ENCODE measurements at regions not wholly inside any gene's neighbourhood (a gene's known extent, or its start where the extent isn't known, plus 50 kb on each side); places are given as distances from the start of the nearest gene placed in this dataset.

DNA sequence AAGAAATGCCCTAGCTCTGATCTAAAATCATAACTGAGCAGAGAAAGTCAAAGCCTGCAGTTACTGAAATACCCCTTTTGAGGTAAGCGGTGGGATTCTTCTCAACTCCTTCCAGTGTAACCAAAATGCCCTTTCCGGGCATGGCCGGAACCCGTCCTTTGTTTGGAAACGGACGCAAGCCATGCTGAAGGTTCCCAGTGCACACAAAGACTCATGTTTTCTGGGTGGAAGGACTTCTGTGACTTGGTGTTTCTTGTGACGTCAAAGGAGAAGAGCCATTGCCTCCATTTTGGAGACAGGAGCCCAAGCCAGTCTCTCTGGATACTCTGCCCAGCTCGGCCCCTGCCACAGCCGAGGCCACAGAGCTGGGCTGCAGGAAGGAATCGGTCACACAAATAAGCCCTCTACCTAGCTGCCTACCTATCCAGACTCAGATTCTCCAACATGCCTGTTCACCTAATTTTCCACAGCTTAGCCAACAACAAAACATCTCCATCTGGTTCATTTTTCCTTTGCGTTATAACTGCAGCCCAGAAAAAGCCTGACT is 182.8 kb downstream of the TBXT start:
- Histone ChIP-seq H3K79me2 (ENCODE audit: low read length) (no peaks in the 10 kb centered on the region), H3K36me3 (ENCODE audit: insufficient read depth, low read length) (no peaks in the 10 kb centered on the region), H3K4me1 (ENCODE audit: low read length) (no peaks in the 10 kb centered on the region), H3K9me2 (replicated peaks; ENCODE audit: insufficient read depth, low read length) (no peaks in the 10 kb centered on the region), H3K9me3 (ENCODE audit: low read length) (no peaks in the 10 kb centered on the region), H3K4me3 (ENCODE audit: low read length) (no peak overlapping the region), H4K20me1 (ENCODE audit: insufficient read depth, low read depth, low read length) (no peaks in the 10 kb centered on the region), H3K4me2 (ENCODE audit: low read depth, low read length, poor library complexity, severe bottlenecking) (no peak overlapping the region), H2AFZ (ENCODE audit: low read length) (no peak overlapping the region), H3K27ac (ENCODE audit: low read length) (no peak overlapping the region), H3K9ac (ENCODE audit: low read length) (no peak overlapping the region), H3K27me3 (ENCODE audit: low read length) (no peaks in the 10 kb centered on the region)
- DNase-seq, result no peak

DNA sequence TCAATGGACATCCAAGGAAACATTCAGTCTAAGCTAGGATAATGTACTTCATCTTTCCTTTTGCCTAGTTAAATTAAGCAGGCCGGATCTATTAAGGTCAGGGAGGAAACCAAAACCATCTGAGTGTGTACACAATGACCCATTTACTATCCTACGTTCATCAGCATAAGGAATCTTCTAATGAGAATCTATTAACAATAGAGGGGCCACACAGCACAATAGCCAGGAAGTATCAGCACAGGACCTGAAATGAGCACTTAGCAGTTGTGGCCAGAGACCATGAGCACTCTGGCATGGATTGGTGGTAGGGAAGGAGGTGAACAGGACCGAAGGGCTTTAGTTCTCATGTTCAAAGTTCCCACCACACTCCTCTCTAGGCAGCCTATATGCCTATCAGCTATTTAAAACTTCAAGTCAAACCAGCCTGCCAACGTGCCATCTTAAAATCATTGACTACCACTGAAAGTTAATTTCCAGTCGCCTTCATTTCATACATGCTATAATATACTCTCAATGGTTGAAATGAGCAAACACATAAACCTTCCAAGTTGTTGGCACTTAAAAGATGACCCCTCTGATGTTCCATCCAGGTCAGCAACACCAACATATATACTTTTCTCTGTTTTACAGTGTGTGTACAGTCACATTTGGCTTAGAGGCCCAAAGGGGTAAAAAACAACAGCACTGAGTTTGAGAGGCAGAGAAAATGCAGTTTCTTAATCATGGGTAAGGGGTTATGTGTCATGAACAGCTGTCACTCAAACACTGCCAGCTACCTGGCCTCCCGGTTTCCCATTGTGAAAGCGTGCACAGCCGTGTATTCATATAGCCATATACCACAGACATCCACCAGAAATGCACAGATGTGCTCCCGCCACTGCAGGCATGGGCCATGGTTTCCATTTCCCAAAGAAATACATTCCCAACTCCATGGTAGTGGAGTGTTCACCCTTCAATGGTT is 184.3 kb downstream of the TBXT start:
- no peaks in the 10 kb centered on the region for H3K9me3 ChIP-seq (ENCODE audit: low read length)
- no peak for DNase-seq
- H3K27me3 ChIP-seq (ENCODE audit: low read length), result no peaks in the 10 kb centered on the region
- H3K79me2 ChIP-seq (ENCODE audit: low read length), result no peaks in the 10 kb centered on the region
- no peaks in the 10 kb centered on the region for H3K9me2 ChIP-seq (replicated peaks; ENCODE audit: insufficient read depth, low read length)
- H3K9ac ChIP-seq (ENCODE audit: low read length), result no peak overlapping the region
- H3K27ac ChIP-seq (ENCODE audit: low read length), result no peak overlapping the region
- no peak overlapping the region for H3K4me3 ChIP-seq (ENCODE audit: low read length)
- H3K36me3 ChIP-seq (ENCODE audit: insufficient read depth, low read length), result no peaks in the 10 kb centered on the region
- H4K20me1 ChIP-seq (ENCODE audit: insufficient read depth, low read depth, low read length), result no peaks in the 10 kb centered on the region
- H3K4me1 ChIP-seq (ENCODE audit: low read length), result no peaks in the 10 kb centered on the region
- no peak overlapping the region for H2AFZ ChIP-seq (ENCODE audit: low read length)
- no peak overlapping the region for H3K4me2 ChIP-seq (ENCODE audit: low read depth, low read length, poor library complexity, severe bottlenecking)

DNA sequence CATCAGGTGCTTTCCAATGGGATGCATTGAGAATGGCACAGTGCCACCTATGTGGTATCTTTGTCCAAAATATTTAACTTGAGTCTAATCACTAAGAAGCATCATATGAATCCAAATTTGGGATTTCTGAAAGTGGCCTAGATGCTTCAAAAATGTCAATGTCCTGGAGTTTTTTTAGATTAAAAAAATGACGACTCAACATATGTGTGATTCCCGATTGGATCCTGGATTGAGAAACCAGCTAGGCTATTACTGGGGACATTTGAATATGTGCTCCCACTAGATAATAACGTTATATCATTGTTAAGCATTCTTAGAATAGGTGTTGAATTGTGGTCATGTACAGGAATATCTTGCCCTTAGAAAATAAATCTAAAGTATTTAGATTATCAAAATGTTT is 189.2 kb downstream of the TBXT start:
- Histone ChIP-seq H3K27ac (ENCODE audit: low read length) (no peak overlapping the region), H3K27me3 (ENCODE audit: low read length) (no peaks in the 10 kb centered on the region), H3K9me3 (ENCODE audit: low read length) (no peaks in the 10 kb centered on the region), H2AFZ (ENCODE audit: low read length) (no peak overlapping the region), H3K79me2 (ENCODE audit: low read length) (no peaks in the 10 kb centered on the region), H3K4me2 (ENCODE audit: low read depth, low read length, poor library complexity, severe bottlenecking) (no peak overlapping the region), H3K9ac (ENCODE audit: low read length) (no peak overlapping the region), H3K4me3 (ENCODE audit: low read length) (no peak overlapping the region), H3K4me1 (ENCODE audit: low read length) (no peaks in the 10 kb centered on the region), H3K36me3 (ENCODE audit: insufficient read depth, low read length) (no peaks in the 10 kb centered on the region), H3K9me2 (replicated peaks; ENCODE audit: insufficient read depth, low read length) (no peaks in the 10 kb centered on the region), H4K20me1 (ENCODE audit: insufficient read depth, low read depth, low read length) (no peaks in the 10 kb centered on the region)
- no peak for DNase-seq

- Histone ChIP-seq H3K27ac (ENCODE audit: low read length) (no peak overlapping the region), H3K9me3 (ENCODE audit: low read length) (no peaks in the 10 kb centered on the region), H3K4me2 (ENCODE audit: low read depth, low read length, poor library complexity, severe bottlenecking) (no peak overlapping the region), H4K20me1 (ENCODE audit: insufficient read depth, low read depth, low read length) (no peaks in the 10 kb centered on the region), H3K79me2 (ENCODE audit: low read length) (no peaks in the 10 kb centered on the region), H3K27me3 (ENCODE audit: low read length) (no peaks in the 10 kb centered on the region; the same call in 1 of the 2 replicates), H3K36me3 (ENCODE audit: insufficient read depth, low read length) (no peaks in the 10 kb centered on the region), H2AFZ (ENCODE audit: low read length) (no peak overlapping the region), H3K9me2 (replicated peaks; ENCODE audit: insufficient read depth, low read length) (no peaks in the 10 kb centered on the region), H3K9ac (ENCODE audit: low read length) (no peak overlapping the region), H3K4me1 (ENCODE audit: low read length) (no peaks in the 10 kb centered on the region), H3K4me3 (ENCODE audit: low read length) (no peak overlapping the region)
- DNase-seq, result no peak
Measured at GRCh38 chr6:165976684-165977083, 191.0 kb downstream of the TBXT start.

GRCh38 chr6:165974817-165975216 is 192.8 kb downstream of the TBXT start:
- Histone ChIP-seq H3K9me2 (replicated peaks; ENCODE audit: insufficient read depth, low read length) (no peaks in the 10 kb centered on the region), H3K79me2 (ENCODE audit: low read length) (no peaks in the 10 kb centered on the region), H3K4me2 (ENCODE audit: low read depth, low read length, poor library complexity, severe bottlenecking) (no peak overlapping the region), H2AFZ (ENCODE audit: low read length) (no peak overlapping the region), H3K27ac (ENCODE audit: low read length) (no peak overlapping the region), H3K9ac (ENCODE audit: low read length) (no peak overlapping the region), H4K20me1 (ENCODE audit: insufficient read depth, low read depth, low read length) (no peaks in the 10 kb centered on the region), H3K36me3 (ENCODE audit: insufficient read depth, low read length) (no peaks in the 10 kb centered on the region), H3K9me3 (ENCODE audit: low read length) (no peaks in the 10 kb centered on the region), H3K4me3 (ENCODE audit: low read length) (no peak overlapping the region), H3K27me3 (ENCODE audit: low read length) (no peaks in the 10 kb centered on the region; the same call in 1 of the 2 replicates), H3K4me1 (ENCODE audit: low read length) (no peaks in the 10 kb centered on the region)
- no peak for DNase-seq

GRCh38 chr6:165973473-165973872 is 194.2 kb downstream of the TBXT start:
- peaks cover 6% of the 10 kb centered on the region for H3K4me1 ChIP-seq (ENCODE audit: low read length)
- H3K79me2 ChIP-seq (ENCODE audit: low read length), result no peaks in the 10 kb centered on the region
- H3K4me2 ChIP-seq (ENCODE audit: low read depth, low read length, poor library complexity, severe bottlenecking), result no peak overlapping the region
- no peaks in the 10 kb centered on the region for H3K9me2 ChIP-seq (replicated peaks; ENCODE audit: insufficient read depth, low read length)
- no peaks in the 10 kb centered on the region for H3K9me3 ChIP-seq (ENCODE audit: low read length)
- H3K36me3 ChIP-seq (ENCODE audit: insufficient read depth, low read length), result no peaks in the 10 kb centered on the region
- H3K27ac ChIP-seq (ENCODE audit: low read length), result no peak overlapping the region
- no peaks in the 10 kb centered on the region; the same call in 1 of the 2 replicates for H3K27me3 ChIP-seq (ENCODE audit: low read length)
- H3K4me3 ChIP-seq (ENCODE audit: low read length), result no peak overlapping the region
- H3K9ac ChIP-seq (ENCODE audit: low read length), result no peak overlapping the region
- H4K20me1 ChIP-seq (ENCODE audit: insufficient read depth, low read depth, low read length), result no peaks in the 10 kb centered on the region
- H2AFZ ChIP-seq (ENCODE audit: low read length), result no peak overlapping the region
- DNase-seq, result no peak

- no peak overlapping the region for H3K9ac ChIP-seq (ENCODE audit: low read length)
- no peak for DNase-seq
- no peaks in the 10 kb centered on the region for H3K9me2 ChIP-seq (replicated peaks; ENCODE audit: insufficient read depth, low read length)
- H2AFZ ChIP-seq (ENCODE audit: low read length), result no peak overlapping the region
- no peaks in the 10 kb centered on the region for H3K9me3 ChIP-seq (ENCODE audit: low read length)
- peaks cover 6% of the 10 kb centered on the region for H3K4me1 ChIP-seq (ENCODE audit: low read length)
- no peaks in the 10 kb centered on the region for H3K79me2 ChIP-seq (ENCODE audit: low read length)
- H3K36me3 ChIP-seq (ENCODE audit: insufficient read depth, low read length), result no peaks in the 10 kb centered on the region
- H3K4me3 ChIP-seq (ENCODE audit: low read length), result no peak overlapping the region
- no peaks in the 10 kb centered on the region; the same call in 1 of the 2 replicates for H3K27me3 ChIP-seq (ENCODE audit: low read length)
- H3K27ac ChIP-seq (ENCODE audit: low read length), result no peak overlapping the region
- H4K20me1 ChIP-seq (ENCODE audit: insufficient read depth, low read depth, low read length), result no peaks in the 10 kb centered on the region
- H3K4me2 ChIP-seq (ENCODE audit: low read depth, low read length, poor library complexity, severe bottlenecking), result no peak overlapping the region
Measured at GRCh38 chr6:165972139-165972802, 195.4 kb downstream of the TBXT start.

DNA sequence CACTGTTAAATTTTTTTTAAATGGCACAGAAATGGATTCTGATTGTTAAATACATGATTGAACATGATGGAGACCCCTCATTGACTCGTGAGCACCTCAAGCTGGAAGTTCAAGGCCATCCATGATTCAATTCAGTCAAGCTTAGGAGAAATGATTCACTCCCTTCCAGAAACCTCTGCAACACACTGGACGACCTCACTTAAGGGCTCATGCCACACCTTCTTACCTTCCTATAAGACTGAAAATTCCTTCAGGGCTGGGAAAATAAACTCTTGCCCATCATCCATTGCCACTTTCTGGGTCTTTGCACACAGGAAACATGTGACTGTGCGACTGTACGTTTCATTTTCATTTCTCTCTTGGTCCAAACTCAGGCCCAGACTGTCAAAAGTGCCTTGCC is 196.4 kb downstream of the TBXT start:
- Histone ChIP-seq H3K9ac (ENCODE audit: low read length) (no peak overlapping the region), H2AFZ (ENCODE audit: low read length) (no peak overlapping the region), H4K20me1 (ENCODE audit: insufficient read depth, low read depth, low read length) (no peaks in the 10 kb centered on the region), H3K4me3 (ENCODE audit: low read length) (no peak overlapping the region), H3K4me1 (ENCODE audit: low read length) (peaks cover 6% of the 10 kb centered on the region), H3K9me3 (ENCODE audit: low read length) (no peaks in the 10 kb centered on the region), H3K27ac (ENCODE audit: low read length) (no peak overlapping the region), H3K27me3 (ENCODE audit: low read length) (no peaks in the 10 kb centered on the region; the same call in 1 of the 2 replicates), H3K4me2 (ENCODE audit: low read depth, low read length, poor library complexity, severe bottlenecking) (no peak overlapping the region), H3K9me2 (replicated peaks; ENCODE audit: insufficient read depth, low read length) (no peaks in the 10 kb centered on the region), H3K36me3 (ENCODE audit: insufficient read depth, low read length) (no peaks in the 10 kb centered on the region), H3K79me2 (ENCODE audit: low read length) (no peaks in the 10 kb centered on the region)
- DNase-seq, result no peak
